Activated T-cell treated with anti-CD3 and anti-CD28 coated beads for 48 hours (primary cell): ENCODE measurements at regions not wholly inside any gene's neighbourhood (a gene's known extent, or its start where the extent isn't known, plus 50 kb on each side); places are given as distances from the start of the nearest gene placed in this dataset.

ENCODE experiments used
- DNase-seq: peaks from one replicate; pipeline ENCODE4 v3.0.0-alpha.2; 2020; ENCODE audit warnings: low read depth

DNA sequence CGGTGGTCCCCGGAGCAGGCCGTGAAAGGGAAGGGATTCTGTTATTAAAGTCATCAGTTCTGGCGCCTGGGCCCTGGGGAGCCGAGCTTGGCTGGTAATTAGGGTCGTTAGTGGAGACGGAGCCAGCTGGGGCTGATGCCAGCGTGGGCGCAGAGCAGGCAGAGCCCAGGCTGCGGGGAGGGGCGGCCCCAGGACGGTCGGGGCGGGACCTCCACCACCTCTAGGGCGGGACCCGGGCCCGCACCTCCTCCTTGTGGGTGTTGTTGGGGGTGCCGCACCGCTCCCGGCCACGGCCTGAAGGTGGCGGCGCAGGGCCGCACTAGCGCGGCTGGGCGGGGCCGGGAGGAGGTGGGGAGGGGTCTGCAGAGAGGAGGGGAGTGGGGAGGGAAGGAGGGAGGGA lies 470.6 kb downstream of the PTPRU start:
- peak; percentile 59 for DNase-seq

- DNase-seq, result no peak
Observed at GRCh38 chr1:29704430-29704829, 468.1 kb downstream of the PTPRU start.

GRCh38 chr1:29703596-29704370 lies 467.5 kb downstream of the PTPRU start:
- DNase-seq, result no peak

GRCh38 chr1:29700491-29700890 lies 464.2 kb downstream of the PTPRU start:
- DNase-seq, result no peak

GRCh38 chr1:29698626-29699025 lies 462.3 kb downstream of the PTPRU start:
- DNase-seq, result no peak

DNA sequence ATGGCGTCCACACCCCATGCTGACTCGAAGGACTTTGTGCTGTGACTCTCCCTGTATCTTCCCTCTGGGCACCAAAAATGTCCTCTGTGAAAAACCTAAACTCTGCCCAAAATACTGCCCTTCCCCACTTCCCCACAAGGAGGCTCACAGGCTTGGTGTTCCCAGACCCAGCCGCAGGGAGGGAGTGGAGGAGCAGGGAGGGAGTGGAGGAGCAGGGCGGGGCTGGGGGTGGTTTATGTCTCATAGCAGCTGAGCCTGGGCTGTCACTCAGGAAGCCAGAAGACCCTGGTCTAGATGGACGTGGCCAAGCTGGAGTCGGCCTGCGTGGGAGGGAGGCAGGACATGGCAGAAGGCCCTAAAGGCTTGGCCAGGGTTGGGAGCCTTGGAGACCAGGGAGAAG lies 461.7 kb downstream of the PTPRU start:
- DNase-seq, result no peak

DNA sequence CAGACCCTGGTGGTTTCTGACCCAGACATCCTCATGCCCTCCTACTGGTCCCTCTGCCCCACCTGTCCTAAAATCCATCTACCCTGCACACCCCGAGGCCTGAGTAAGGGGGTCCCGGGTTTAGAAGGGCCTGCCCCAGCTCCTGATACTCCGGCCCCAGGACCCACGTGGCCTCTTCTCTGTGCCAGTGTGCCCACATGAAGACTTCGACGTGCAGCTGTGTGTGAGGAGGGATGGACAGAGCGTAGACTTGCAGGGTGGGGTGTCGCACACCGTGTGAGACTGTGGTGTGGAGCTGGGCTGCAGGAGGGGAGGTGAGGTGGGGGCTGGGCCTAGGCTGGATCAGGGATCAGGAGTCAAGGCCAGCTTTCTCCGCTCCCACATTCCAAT lies 461.1 kb downstream of the PTPRU start:
- no peak for DNase-seq

DNA sequence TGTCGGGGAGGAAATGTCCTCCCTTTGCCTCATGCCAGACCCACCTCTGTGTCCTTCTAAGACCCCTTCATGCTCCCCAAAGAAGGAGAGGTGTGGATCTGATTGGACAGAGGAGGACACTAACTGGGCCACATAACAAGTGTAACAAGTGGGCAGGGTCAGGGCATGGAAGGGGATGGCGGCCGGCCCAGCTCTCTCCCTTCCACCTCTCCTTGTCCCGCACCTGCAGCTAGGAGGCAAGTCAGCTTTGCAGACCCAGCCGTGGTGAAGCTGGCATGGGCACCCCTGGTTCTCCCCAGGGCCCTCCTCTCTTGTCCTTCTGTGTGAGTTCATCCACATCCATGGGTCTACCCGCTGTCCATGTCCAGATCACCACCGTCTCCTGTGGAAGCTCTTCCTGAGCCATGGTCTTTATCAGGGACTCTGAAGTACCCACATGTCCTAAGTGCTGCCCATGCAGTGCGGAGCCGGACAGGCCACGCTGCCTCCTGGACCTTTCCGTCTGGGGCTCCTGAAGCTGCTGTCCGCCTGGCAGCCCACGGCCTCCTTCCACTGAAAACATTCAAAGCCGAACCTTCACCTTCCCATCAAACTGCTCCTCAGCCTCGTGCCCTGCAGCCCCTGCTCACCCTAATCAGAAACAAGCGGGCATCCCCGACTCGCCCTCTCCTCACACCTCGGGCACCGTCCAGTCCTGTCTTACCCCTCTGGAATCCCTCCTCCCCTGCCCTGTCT lies 460.5 kb downstream of the PTPRU start:
- DNase-seq, result no peak

- no peak for DNase-seq
Observed at GRCh38 chr1:29695803-29696202, 459.5 kb downstream of the PTPRU start.

DNA sequence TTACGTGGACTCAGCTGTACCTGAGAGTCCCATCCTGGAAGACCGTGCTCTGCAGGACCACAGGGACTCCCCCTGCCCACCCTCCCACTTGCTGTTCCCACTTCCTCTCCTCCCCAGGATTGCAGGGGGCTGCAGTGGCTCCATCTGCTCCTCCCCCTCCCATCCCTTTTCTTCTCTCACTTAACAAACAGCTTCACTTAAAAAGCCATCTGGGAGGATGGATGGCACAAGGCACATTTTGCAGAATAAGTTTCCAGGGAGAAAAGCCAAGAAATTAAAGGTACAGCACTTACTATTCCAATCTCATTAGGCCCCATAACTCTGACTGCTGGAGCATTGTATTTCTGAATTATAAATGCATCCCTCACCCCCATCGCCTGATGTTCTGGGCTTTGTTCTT lies 458.7 kb downstream of the PTPRU start:
- DNase-seq, result no peak

- no peak for DNase-seq
Observed at GRCh38 chr1:29691499-29691898, 455.2 kb downstream of the PTPRU start.

GRCh38 chr1:29690156-29690555 lies 453.8 kb downstream of the PTPRU start:
- no peak for DNase-seq

DNA sequence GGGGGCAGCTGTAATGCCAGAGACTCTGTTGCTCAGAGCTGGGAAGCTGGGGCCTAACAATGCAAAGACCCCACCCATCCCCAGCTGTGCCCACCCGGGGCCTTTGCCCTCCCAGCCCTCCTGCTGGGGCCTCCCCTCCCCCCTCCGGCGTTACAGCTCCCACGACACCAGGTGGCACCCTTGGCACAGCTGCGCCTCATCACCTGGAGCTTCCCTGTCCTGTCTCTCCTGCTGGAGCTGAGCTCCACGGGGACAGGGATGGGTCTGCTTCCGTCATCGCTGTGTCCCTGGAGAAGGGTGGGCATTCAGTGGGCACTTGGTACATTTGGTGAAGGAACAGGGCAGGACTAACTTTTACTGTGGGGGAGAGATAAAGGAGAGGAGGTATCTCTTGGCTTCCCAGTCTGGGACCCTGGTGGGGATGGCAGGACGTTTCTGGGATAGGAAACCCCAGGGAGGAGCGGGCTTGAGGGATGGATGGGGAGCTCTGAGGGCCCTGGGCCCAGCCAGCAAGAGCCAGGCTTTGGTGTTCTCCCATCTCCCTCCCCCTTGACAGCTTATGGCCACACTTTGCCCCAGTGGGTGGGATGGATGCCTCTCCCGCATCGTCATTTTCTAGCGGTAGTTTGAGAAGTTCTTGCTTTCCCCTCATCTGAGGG lies 453.2 kb downstream of the PTPRU start:
- DNase-seq, result no peak

DNA sequence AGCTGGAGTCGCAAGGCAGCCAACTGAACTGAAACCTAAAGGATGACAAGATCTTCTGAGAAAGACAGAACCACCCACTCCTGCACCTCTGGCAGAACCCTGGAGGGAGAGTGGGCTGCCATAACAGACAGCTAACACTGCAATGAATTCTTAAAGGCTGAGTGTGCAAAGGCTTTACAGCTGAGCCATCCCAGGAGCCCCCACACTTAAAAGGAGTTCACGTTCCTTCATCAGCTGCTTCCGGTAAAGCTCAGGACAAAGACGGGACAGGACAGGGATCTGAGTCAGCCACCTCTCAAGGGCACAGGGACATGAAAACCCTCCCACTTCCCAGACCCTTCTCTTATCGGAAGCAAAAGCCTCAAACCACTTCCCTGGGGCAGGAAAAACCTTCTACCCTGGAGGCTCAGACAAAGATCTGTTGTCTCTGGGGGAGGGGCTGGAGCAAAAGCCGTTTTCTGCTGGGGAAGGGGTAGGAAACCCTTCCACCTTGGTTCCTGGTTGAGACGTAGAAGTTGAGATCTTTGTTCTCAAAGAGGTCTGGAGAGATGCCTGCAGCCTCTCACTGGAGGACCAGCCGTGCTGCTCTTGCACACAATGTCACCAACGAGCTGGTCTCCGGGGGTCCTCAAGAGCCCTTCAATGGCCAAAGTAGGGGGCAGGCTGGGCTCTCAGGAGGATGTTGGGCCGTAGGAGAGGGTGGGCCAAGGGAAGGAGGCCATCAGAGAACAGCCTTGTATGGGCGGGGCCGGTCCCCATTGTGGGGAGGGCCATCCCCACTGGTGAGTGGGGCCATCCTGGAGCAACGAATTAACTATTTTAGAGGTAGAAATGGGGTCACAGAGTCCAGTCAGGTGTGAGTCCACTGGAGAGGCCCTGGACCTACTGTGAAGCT lies 452.4 kb downstream of the PTPRU start:
- DNase-seq, result peak; percentile 31

DNA sequence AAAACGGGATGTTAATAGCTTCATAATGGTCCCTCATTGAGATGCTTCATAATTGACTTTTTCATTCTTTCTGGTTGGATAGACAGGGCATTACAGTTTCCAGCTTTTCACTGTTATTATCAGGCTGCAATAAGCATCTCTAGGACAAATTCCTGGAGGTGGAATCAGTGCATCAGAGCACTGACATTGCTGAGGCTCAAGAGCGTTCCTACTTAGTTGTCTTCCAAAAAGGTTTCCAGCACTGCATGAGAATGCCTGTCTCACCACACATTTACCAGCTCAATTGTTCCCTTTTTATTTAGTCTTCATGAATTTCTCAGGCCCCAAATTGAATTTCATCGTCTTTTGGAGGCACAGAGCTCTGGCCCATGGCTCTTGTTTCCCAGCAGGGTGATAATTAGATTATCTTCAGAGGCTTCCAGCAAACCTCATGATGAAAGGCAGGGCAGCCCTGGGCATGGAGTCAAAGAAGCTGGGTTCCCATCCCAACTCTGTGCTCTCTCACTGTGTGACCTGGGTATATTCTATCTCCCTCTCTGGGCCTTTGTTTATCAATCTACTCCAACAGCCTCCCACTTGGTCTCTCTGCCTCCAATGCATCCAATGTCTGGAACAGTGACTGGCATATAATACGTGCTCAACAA lies 451.4 kb downstream of the PTPRU start:
- no peak for DNase-seq

DNA sequence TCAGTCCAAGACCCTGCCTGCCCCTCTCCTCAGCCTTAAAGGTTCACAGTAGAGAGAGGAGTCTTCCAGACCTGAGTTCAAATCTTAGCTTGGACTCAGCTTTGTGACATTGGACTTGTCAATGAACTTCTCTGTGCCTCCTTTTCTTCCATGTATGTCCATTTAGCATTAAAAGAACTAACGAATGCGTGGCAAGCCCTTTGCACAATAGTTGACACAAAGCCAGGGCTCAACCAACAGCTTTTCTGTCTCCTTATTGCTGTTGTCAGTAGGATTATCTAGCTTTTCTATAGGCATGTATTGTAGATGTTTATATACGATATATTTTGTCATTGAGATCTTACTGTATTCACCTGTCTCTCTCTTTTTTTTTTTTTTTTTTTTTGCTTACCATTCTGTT lies 450.8 kb downstream of the PTPRU start:
- no peak for DNase-seq

GRCh38 chr1:29686012-29686930 lies 449.9 kb downstream of the PTPRU start:
- no peak for DNase-seq

GRCh38 chr1:29685387-29685786 lies 449.1 kb downstream of the PTPRU start:
- no peak for DNase-seq

- no peak for DNase-seq
Observed at GRCh38 chr1:29684141-29684540, 447.8 kb downstream of the PTPRU start.

GRCh38 chr1:29683472-29683871 lies 447.1 kb downstream of the PTPRU start:
- DNase-seq, result no peak

GRCh38 chr1:29682919-29683295 lies 446.6 kb downstream of the PTPRU start:
- DNase-seq, result no peak
